ENCODE measurements at regions not wholly inside any gene's neighbourhood (a gene's known extent, or its start where the extent isn't known, plus 50 kb on each side); places are given as distances from the start of the nearest gene placed in this dataset.

DNA sequence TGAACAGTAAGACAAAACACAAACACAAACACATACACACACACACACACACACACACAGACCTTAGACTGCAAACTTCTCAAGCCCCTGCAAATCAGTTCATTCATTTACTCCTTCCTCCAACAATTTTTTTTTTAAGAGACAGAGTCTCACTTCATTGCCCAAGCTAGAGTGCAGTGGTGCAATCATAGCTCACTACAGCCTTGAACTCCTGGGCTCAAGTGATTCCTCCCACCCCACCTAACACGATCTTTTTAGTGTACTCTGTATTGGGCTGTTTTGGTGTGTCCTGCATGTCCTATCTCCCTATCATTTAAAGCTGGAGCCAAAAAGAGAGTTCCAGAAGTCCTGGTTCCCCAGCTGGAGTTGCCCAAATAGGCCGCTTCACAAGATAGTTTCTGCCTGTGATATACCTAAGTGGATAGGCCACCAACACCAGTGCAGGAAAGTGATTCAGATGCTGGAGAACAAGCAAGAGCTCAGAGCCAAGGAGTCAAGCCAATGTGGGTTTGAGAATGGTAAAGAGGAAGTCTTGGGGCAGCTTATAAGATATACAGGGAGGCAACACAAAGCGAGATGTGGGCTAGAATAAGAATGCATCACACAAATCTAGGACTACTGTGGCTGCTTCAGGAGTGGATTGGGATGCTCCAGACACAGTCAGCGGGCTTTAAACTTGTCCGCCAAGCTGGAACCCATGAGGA, 85.4 kb upstream of the RAPGEF2 start:
- TF ChIP-seq, protein P1, sequence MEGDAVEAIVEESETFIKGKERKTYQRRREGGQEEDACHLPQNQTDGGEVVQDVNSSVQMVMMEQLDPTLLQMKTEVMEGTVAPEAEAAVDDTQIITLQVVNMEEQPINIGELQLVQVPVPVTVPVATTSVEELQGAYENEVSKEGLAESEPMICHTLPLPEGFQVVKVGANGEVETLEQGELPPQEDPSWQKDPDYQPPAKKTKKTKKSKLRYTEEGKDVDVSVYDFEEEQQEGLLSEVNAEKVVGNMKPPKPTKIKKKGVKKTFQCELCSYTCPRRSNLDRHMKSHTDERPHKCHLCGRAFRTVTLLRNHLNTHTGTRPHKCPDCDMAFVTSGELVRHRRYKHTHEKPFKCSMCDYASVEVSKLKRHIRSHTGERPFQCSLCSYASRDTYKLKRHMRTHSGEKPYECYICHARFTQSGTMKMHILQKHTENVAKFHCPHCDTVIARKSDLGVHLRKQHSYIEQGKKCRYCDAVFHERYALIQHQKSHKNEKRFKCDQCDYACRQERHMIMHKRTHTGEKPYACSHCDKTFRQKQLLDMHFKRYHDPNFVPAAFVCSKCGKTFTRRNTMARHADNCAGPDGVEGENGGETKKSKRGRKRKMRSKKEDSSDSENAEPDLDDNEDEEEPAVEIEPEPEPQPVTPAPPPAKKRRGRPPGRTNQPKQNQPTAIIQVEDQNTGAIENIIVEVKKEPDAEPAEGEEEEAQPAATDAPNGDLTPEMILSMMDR (IDR thresholded peaks at IDR 0.05), result no peak
- TF ChIP-seq POLR2AphosphoS5 (IDR thresholded peaks at IDR 0.05), result no peak

Measured in prostate gland (tissue), 2 donors.